CD14-positive monocyte (primary cell): ENCODE measurements at regions not wholly inside any gene's neighbourhood (a gene's known extent, or its start where the extent isn't known, plus 50 kb on each side); places are given as distances from the start of the nearest gene placed in this dataset.

Experiments used
- DNase-seq, 3 donors: peaks; one replicate each; pipeline ENCODE4 v3.0.0-alpha.2; 2011 to 2022
- H2AFZ ChIP-seq: 2 replicates; pipeline ENCODE4 v1.6.0; 2012; ENCODE audit warnings: mild to moderate bottlenecking, low read depth, low read length, inconsistent platforms; ENCODE audit not compliant: insufficient read depth, poor library complexity, severe bottlenecking
- H3K27ac ChIP-seq, 2 donors: 1 replicate in 1 of 2; 2 replicates in 1 of 2; pipeline ENCODE4 v1.5.1; 2012 to 2013; ENCODE audit warnings: low read length in 2 of 2, control low read depth in 1 of 2, inconsistent platforms in 1 of 2, low read depth in 1 of 2, mild to moderate bottlenecking in 1 of 2
- H3K27me3 ChIP-seq, 2 donors: one replicate each; pipeline versions ENCODE4 v1.6.0 to v1.6.1; 2011 to 2013; ENCODE audit warnings: low read length in 2 of 2; ENCODE audit not compliant: control insufficient read depth in 2 of 2, insufficient read depth in 2 of 2
- H3K36me3 ChIP-seq, 2 donors: replicated peaks in 1 of 2; 1 replicate in 1 of 2; 2 replicates in 1 of 2; pipeline versions ENCODE4 v1.5.1 to v1.6.1; 2012 to 2013; ENCODE audit warnings: low read length in 2 of 2, control low read depth in 1 of 2, inconsistent platforms in 1 of 2, mild to moderate bottlenecking in 1 of 2; ENCODE audit not compliant: insufficient read depth in 2 of 2, control insufficient read depth in 1 of 2
- H3K4me1 ChIP-seq, 2 donors: 1 replicate in 1 of 2; 2 replicates in 1 of 2; pipeline versions ENCODE4 v1.5.1 to v1.6.1; 2012 to 2013; ENCODE audit warnings: low read length in 2 of 2, control low read depth in 1 of 2, inconsistent platforms in 1 of 2, mild to moderate bottlenecking in 1 of 2, moderate library complexity in 1 of 2; ENCODE audit not compliant: insufficient read depth in 2 of 2, control insufficient read depth in 1 of 2
- H3K4me2 ChIP-seq: replicated peaks from 2 replicates; pipeline ENCODE3; 2012; ENCODE audit warnings: low read length, moderate library complexity, mild to moderate bottlenecking; ENCODE audit not compliant: poor library complexity, severe bottlenecking; ENCODE audit errors: extremely low read depth
- H3K4me3 ChIP-seq, 3 experiments: fragments of 200-600 bp in 1 of 3; sonication (generic) in 1 of 3; replicated peaks in 1 of 3; 1 replicate in 2 of 3; 2 replicates in 1 of 3; pipeline ENCODE4 v1.5.1; 2011 to 2013; ENCODE audit warnings: low read length in 3 of 3, mild to moderate bottlenecking in 3 of 3, control low read depth in 2 of 3, low read depth in 2 of 3, inconsistent platforms in 1 of 3, moderate library complexity in 1 of 3
- H3K79me2 ChIP-seq: 2 replicates; pipeline ENCODE4 v1.6.0; 2012; ENCODE audit warnings: mild to moderate bottlenecking, control low read depth, inconsistent platforms, low read length, moderate library complexity; ENCODE audit not compliant: insufficient read depth
- H3K9ac ChIP-seq: 2 replicates; pipeline ENCODE4 v1.6.0; 2017; ENCODE audit warnings: low read length, mild to moderate bottlenecking; ENCODE audit not compliant: insufficient read depth, poor library complexity, severe bottlenecking
- H3K9me3 ChIP-seq, 2 donors: replicated peaks in 1 of 2; 1 replicate in 1 of 2; 2 replicates in 1 of 2; pipeline versions ENCODE4 v1.5.1 to v1.6.1; 2012 to 2013; ENCODE audit warnings: low read length in 2 of 2, control low read depth in 1 of 2; ENCODE audit not compliant: control insufficient read depth in 1 of 2, insufficient read depth in 1 of 2
- H4K20me1 ChIP-seq: 2 replicates; pipeline ENCODE4 v1.6.0; 2012; ENCODE audit warnings: mild to moderate bottlenecking, low read length, control low read depth, moderate library complexity; ENCODE audit not compliant: insufficient read depth
- H3K27ac Mint-ChIP-seq, 7 donors: one replicate each; pipeline ENCODE4 v1.8.0; 2020; ENCODE audit warnings: mild to moderate bottlenecking in 7 of 7, mixed read lengths in 7 of 7, moderate library complexity in 6 of 7, inconsistent platforms in 2 of 7
- H3K27me3 Mint-ChIP-seq, 3 donors: one replicate each; pipeline ENCODE4 v1.8.0; 2021 to 2022; ENCODE audit warnings: low read depth in 3 of 3, mild to moderate bottlenecking in 3 of 3, mixed read lengths in 3 of 3, moderate library complexity in 3 of 3, inconsistent platforms in 1 of 3
- H3K36me3 Mint-ChIP-seq, 2 donors: one replicate each; pipeline ENCODE4 v1.8.0; 2020; ENCODE audit warnings: mixed read lengths in 2 of 2, inconsistent platforms in 1 of 2, mild to moderate bottlenecking in 1 of 2
- H3K4me1 Mint-ChIP-seq: one replicate; pipeline ENCODE4 v1.8.0; 2020; ENCODE audit warnings: mild to moderate bottlenecking, mixed read lengths
- H3K4me3 Mint-ChIP-seq, 2 donors: one replicate each; pipeline ENCODE4 v1.8.0; 2020; ENCODE audit warnings: mild to moderate bottlenecking in 2 of 2, mixed read lengths in 2 of 2, moderate library complexity in 1 of 2
- H3K9me3 Mint-ChIP-seq, 7 donors: one replicate each; pipeline ENCODE4 v1.8.0; 2020 to 2022; ENCODE audit warnings: mixed read lengths in 7 of 7, mild to moderate bottlenecking in 6 of 7, moderate library complexity in 6 of 7, inconsistent platforms in 2 of 7
- CTCF ChIP-seq: fragments of 200-600 bp; IDR thresholded peaks from one replicate; pipeline ENCODE4 v1.8.0; 2022; ENCODE audit warnings: antibody characterized with exemption, mild to moderate bottlenecking
- WGBS: methylation state at CpG from one replicate; pipeline ENCODE4 v1.1.5; 2013; ENCODE audit warnings: missing lambda C conversion rate; ENCODE audit not compliant: insufficient coverage; 5-methylcytosine and 5-hydroxymethylcytosine counted together
- intact Hi-C, 2 donors: fragments of 100-400 bp; cut with micrococcal nuclease; formaldehyde crosslinking; loops; one replicate each; pipeline versions ENCODE4 v1.15.0 to v1.15.1; 2023

DNA sequence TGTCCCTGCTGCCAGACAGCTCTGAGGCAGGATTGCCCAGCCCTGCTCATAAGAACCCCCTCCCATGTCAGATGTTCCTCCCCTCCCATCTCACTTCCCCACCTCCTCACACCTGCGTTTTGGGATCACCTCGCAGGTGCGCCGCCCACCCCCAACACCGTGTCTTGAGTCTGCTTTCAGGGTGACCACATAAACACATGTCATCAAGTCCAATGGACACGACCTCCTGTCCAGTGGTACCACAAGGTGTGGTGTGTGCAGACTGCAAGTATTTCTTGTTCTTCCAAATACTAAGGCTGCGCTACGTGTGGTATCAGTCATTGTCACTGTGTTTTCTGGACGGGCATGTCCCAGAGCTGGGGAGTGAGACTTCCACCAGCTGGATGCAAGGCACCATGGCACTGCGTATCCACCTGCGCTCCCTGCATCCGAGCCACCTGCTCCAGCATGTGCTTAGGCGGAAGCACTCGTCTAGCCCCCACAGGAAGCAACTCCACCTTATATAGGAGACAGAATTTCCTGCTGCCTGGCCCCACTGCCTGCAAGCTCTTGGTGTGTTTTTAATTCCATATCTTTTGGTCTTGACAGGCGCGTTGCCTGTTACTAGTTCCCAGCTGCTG, 119.7 kb upstream of the NXT1 start:
- Histone ChIP-seq H3K36me3 (no peaks in the 10 kb centered on the region), H3K4me1 (peaks cover 33 to 46% of the 10 kb centered on the region in 2 donors), H3K79me2 (no peaks in the 10 kb centered on the region), H3K4me3 (no peak overlapping the region), H3K27me3 (no peaks in the 10 kb centered on the region), H3K9ac (no peak overlapping the region), H3K4me2 (no peak overlapping the region), H3K27ac (no peak overlapping the region), H3K9me3 (peaks cover 7 to 15% of the 10 kb centered on the region in 2 donors), H4K20me1 (no peaks in the 10 kb centered on the region), H2AFZ (no peak overlapping the region)
- no peak for TF ChIP-seq CTCF
- H3K36me3 Mint-ChIP-seq = peaks cover 6 to 8% of the 10 kb centered on the region in 2 donors
- H3K4me3 Mint-ChIP-seq = no peak overlapping the region
- 62% methylated on average over 15 of the region's 16 CpGs for WGBS
- peaks cover 2 to 4% (median 2%) of the 10 kb centered on the region in 3 donors for H3K27me3 Mint-ChIP-seq
- H3K4me1 Mint-ChIP-seq = peaks cover 48% of the 10 kb centered on the region
- H3K9me3 Mint-ChIP-seq = peaks cover 13 to 20% (median 18%) of the 10 kb centered on the region in 7 donors
- no peak for DNase-seq
- peak overlapping the region in 2 of 7 donors; percentile 28 to 66 for H3K27ac Mint-ChIP-seq
- intact Hi-C loops = loop anchor here (10.0 kb wide), 2 partner anchors 146 to 536 kb away; partner anchors contain the start of gene CD93 (in 1 of the 2)

GRCh38 chr20:23229989-23230388, 120.6 kb upstream of the NXT1 start:
- Mint-ChIP-seq H3K4me3 (no peak overlapping the region), H3K9me3 (peaks cover 9 to 16% (median 12%) of the 10 kb centered on the region in 7 donors), H3K27me3 (peaks cover 2 to 4% (median 2%) of the 10 kb centered on the region in 3 donors), H3K4me1 (peaks cover 53% of the 10 kb centered on the region), H3K27ac (peak overlapping the region in 1 of 7 donors; percentile 20), H3K36me3 (peaks cover 3 to 6% of the 10 kb centered on the region in 2 donors)
- no peaks in the 10 kb centered on the region for H3K27me3 ChIP-seq
- no peak overlapping the region for H3K4me3 ChIP-seq
- H4K20me1 ChIP-seq = no peaks in the 10 kb centered on the region
- H3K36me3 ChIP-seq = no peaks in the 10 kb centered on the region
- intact Hi-C loops = loop anchor here (5.0 to 10.0 kb wide), 5 partner anchors 38 to 535 kb away; partner anchors contain the start of gene CD93 (in 1 of the 2)
- DNase-seq = no peak
- TF ChIP-seq CTCF = no peak
- H3K4me2 ChIP-seq = no peak overlapping the region
- peaks cover 37 to 52% of the 10 kb centered on the region in 2 donors for H3K4me1 ChIP-seq
- H3K79me2 ChIP-seq = no peaks in the 10 kb centered on the region
- 90% methylated on average over 2 of the region's 3 CpGs for WGBS
- H2AFZ ChIP-seq = no peak overlapping the region
- H3K9me3 ChIP-seq = peaks cover 7 to 11% of the 10 kb centered on the region in 2 donors
- H3K27ac ChIP-seq = no peak overlapping the region
- no peak overlapping the region for H3K9ac ChIP-seq
